CD14-positive monocyte (primary cell): ENCODE measurements at regions not wholly inside any gene's neighbourhood (a gene's known extent, or its start where the extent isn't known, plus 50 kb on each side); places are given as distances from the start of the nearest gene placed in this dataset.
A peak's percentile ranks its signal among the peaks of the same experiment; 100 is the strongest.

Experiments
- DNase-seq, 3 donors: peaks; one replicate each; pipeline ENCODE4 v3.0.0-alpha.2; 2011 to 2022
- H2AFZ ChIP-seq: 2 replicates; pipeline ENCODE4 v1.6.0; 2012; ENCODE audit warnings: mild to moderate bottlenecking, low read depth, low read length, inconsistent platforms; ENCODE audit not compliant: insufficient read depth, poor library complexity, severe bottlenecking
- H3K27ac ChIP-seq, 2 donors: 1 replicate in 1 of 2; 2 replicates in 1 of 2; pipeline ENCODE4 v1.5.1; 2012 to 2013; ENCODE audit warnings: low read length in 2 of 2, control low read depth in 1 of 2, inconsistent platforms in 1 of 2, low read depth in 1 of 2, mild to moderate bottlenecking in 1 of 2
- H3K27me3 ChIP-seq, 2 donors: one replicate each; pipeline versions ENCODE4 v1.6.0 to v1.6.1; 2011 to 2013; ENCODE audit warnings: low read length in 2 of 2; ENCODE audit not compliant: control insufficient read depth in 2 of 2, insufficient read depth in 2 of 2
- H3K36me3 ChIP-seq, 2 donors: replicated peaks in 1 of 2; 1 replicate in 1 of 2; 2 replicates in 1 of 2; pipeline versions ENCODE4 v1.5.1 to v1.6.1; 2012 to 2013; ENCODE audit warnings: low read length in 2 of 2, control low read depth in 1 of 2, inconsistent platforms in 1 of 2, mild to moderate bottlenecking in 1 of 2; ENCODE audit not compliant: insufficient read depth in 2 of 2, control insufficient read depth in 1 of 2
- H3K4me1 ChIP-seq, 2 donors: 1 replicate in 1 of 2; 2 replicates in 1 of 2; pipeline versions ENCODE4 v1.5.1 to v1.6.1; 2012 to 2013; ENCODE audit warnings: low read length in 2 of 2, control low read depth in 1 of 2, inconsistent platforms in 1 of 2, mild to moderate bottlenecking in 1 of 2, moderate library complexity in 1 of 2; ENCODE audit not compliant: insufficient read depth in 2 of 2, control insufficient read depth in 1 of 2
- H3K4me2 ChIP-seq: replicated peaks from 2 replicates; pipeline ENCODE3; 2012; ENCODE audit warnings: low read length, moderate library complexity, mild to moderate bottlenecking; ENCODE audit not compliant: poor library complexity, severe bottlenecking; ENCODE audit errors: extremely low read depth
- H3K4me3 ChIP-seq, 3 experiments: fragments of 200-600 bp in 1 of 3; sonication (generic) in 1 of 3; replicated peaks in 1 of 3; 1 replicate in 2 of 3; 2 replicates in 1 of 3; pipeline ENCODE4 v1.5.1; 2011 to 2013; ENCODE audit warnings: low read length in 3 of 3, mild to moderate bottlenecking in 3 of 3, control low read depth in 2 of 3, low read depth in 2 of 3, inconsistent platforms in 1 of 3, moderate library complexity in 1 of 3
- H3K79me2 ChIP-seq: 2 replicates; pipeline ENCODE4 v1.6.0; 2012; ENCODE audit warnings: mild to moderate bottlenecking, control low read depth, inconsistent platforms, low read length, moderate library complexity; ENCODE audit not compliant: insufficient read depth
- H3K9ac ChIP-seq: 2 replicates; pipeline ENCODE4 v1.6.0; 2017; ENCODE audit warnings: low read length, mild to moderate bottlenecking; ENCODE audit not compliant: insufficient read depth, poor library complexity, severe bottlenecking
- H3K9me3 ChIP-seq, 2 donors: replicated peaks in 1 of 2; 1 replicate in 1 of 2; 2 replicates in 1 of 2; pipeline versions ENCODE4 v1.5.1 to v1.6.1; 2012 to 2013; ENCODE audit warnings: low read length in 2 of 2, control low read depth in 1 of 2; ENCODE audit not compliant: control insufficient read depth in 1 of 2, insufficient read depth in 1 of 2
- H4K20me1 ChIP-seq: 2 replicates; pipeline ENCODE4 v1.6.0; 2012; ENCODE audit warnings: mild to moderate bottlenecking, low read length, control low read depth, moderate library complexity; ENCODE audit not compliant: insufficient read depth
- H3K27ac Mint-ChIP-seq, 7 donors: one replicate each; pipeline ENCODE4 v1.8.0; 2020; ENCODE audit warnings: mild to moderate bottlenecking in 7 of 7, mixed read lengths in 7 of 7, moderate library complexity in 6 of 7, inconsistent platforms in 2 of 7
- H3K27me3 Mint-ChIP-seq, 3 donors: one replicate each; pipeline ENCODE4 v1.8.0; 2021 to 2022; ENCODE audit warnings: low read depth in 3 of 3, mild to moderate bottlenecking in 3 of 3, mixed read lengths in 3 of 3, moderate library complexity in 3 of 3, inconsistent platforms in 1 of 3
- H3K36me3 Mint-ChIP-seq, 2 donors: one replicate each; pipeline ENCODE4 v1.8.0; 2020; ENCODE audit warnings: mixed read lengths in 2 of 2, inconsistent platforms in 1 of 2, mild to moderate bottlenecking in 1 of 2
- H3K4me1 Mint-ChIP-seq: one replicate; pipeline ENCODE4 v1.8.0; 2020; ENCODE audit warnings: mild to moderate bottlenecking, mixed read lengths
- H3K4me3 Mint-ChIP-seq, 2 donors: one replicate each; pipeline ENCODE4 v1.8.0; 2020; ENCODE audit warnings: mild to moderate bottlenecking in 2 of 2, mixed read lengths in 2 of 2, moderate library complexity in 1 of 2
- H3K9me3 Mint-ChIP-seq, 7 donors: one replicate each; pipeline ENCODE4 v1.8.0; 2020 to 2022; ENCODE audit warnings: mixed read lengths in 7 of 7, mild to moderate bottlenecking in 6 of 7, moderate library complexity in 6 of 7, inconsistent platforms in 2 of 7
- WGBS: methylation state at CpG from one replicate; pipeline ENCODE4 v1.1.5; 2013; ENCODE audit warnings: missing lambda C conversion rate; ENCODE audit not compliant: insufficient coverage; 5-methylcytosine and 5-hydroxymethylcytosine counted together
- intact Hi-C, 2 donors: fragments of 100-400 bp; cut with micrococcal nuclease; formaldehyde crosslinking; loops; one replicate each; pipeline versions ENCODE4 v1.15.0 to v1.15.1; 2023
- TF ChIP-seq, protein P1 (sequence below): fragments of 200-600 bp; IDR thresholded peaks from one replicate; pipeline ENCODE4 v1.8.0; 2022; ENCODE audit warnings: antibody characterized with exemption, mild to moderate bottlenecking

DNA sequence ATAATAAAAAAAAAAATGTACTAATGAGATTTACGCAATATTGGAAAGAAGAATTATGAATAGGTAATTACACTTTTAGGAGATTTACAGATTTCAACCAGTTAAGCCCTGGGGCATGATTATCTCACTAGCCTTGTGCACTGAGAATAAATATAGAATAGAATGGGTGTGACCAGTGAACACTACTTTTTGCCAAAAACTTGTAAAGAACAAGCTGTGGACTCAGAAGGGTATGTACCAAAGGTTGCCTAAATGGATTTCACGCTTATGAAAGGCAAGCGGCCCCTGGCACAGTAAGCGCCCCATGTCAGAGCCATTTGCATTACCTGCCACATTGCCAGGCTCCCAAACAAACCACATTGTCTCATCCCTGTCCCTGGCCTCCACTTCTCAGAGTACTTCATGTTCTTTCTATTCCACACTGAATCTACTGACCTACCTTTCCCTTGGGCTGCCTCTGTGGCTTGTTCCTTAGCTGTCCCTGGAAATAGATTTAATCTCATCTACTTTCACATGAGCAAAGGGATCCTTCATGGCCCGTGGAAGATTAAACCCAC, 170.6 kb upstream of the DIO2 start:
- Histone ChIP-seq H3K4me1 (no peaks in the 10 kb centered on the region), H3K9ac (no peak overlapping the region), H3K4me3 (no peak overlapping the region), H3K4me2 (no peak overlapping the region), H3K27ac (no peak overlapping the region), H4K20me1 (no peaks in the 10 kb centered on the region), H2AFZ (no peak overlapping the region), H3K79me2 (no peaks in the 10 kb centered on the region), H3K9me3 (no peaks in the 10 kb centered on the region), H3K27me3 (no peaks in the 10 kb centered on the region), H3K36me3 (no peaks in the 10 kb centered on the region)
- Mint-ChIP-seq H3K36me3 (no peaks in the 10 kb centered on the region), H3K27ac (peak overlapping the region in 1 of 7 donors; percentile 64), H3K9me3 (peaks cover 0 to 10% (median 4%) of the 10 kb centered on the region in 7 donors), H3K4me1 (no peaks in the 10 kb centered on the region), H3K27me3 (peaks cover 0 to 2% (median 1%) of the 10 kb centered on the region in 3 donors), H3K4me3 (no peak overlapping the region)
- intact Hi-C loops, result no loop called here
- TF ChIP-seq, protein P1, sequence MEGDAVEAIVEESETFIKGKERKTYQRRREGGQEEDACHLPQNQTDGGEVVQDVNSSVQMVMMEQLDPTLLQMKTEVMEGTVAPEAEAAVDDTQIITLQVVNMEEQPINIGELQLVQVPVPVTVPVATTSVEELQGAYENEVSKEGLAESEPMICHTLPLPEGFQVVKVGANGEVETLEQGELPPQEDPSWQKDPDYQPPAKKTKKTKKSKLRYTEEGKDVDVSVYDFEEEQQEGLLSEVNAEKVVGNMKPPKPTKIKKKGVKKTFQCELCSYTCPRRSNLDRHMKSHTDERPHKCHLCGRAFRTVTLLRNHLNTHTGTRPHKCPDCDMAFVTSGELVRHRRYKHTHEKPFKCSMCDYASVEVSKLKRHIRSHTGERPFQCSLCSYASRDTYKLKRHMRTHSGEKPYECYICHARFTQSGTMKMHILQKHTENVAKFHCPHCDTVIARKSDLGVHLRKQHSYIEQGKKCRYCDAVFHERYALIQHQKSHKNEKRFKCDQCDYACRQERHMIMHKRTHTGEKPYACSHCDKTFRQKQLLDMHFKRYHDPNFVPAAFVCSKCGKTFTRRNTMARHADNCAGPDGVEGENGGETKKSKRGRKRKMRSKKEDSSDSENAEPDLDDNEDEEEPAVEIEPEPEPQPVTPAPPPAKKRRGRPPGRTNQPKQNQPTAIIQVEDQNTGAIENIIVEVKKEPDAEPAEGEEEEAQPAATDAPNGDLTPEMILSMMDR, result no peak
- no peak for DNase-seq
- WGBS, result 100% methylated on average over 3 of the region's 5 CpGs

DNA sequence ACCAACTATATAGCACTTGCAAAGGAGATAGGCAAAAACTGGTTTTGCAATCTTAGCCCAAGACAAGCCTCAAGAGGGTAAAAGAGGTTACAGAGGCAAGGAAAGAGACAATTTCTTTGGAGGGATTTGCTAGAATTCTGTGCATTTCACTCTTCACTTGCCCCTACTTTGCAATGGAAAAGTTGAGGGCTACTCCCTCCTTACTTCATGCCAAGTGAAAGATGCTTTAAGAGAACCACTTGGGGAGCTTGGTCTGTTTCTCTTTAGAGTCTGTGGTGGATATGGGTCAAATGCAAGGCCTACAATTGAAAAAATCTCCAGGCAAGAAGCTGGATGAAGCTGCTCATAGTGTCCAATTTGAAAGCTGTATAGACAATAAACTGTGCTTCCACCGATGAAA, 167.7 kb upstream of the DIO2 start:
- Histone ChIP-seq H3K4me3 (no peak overlapping the region), H3K9ac (no peak overlapping the region), H3K36me3 (no peaks in the 10 kb centered on the region), H3K4me1 (no peaks in the 10 kb centered on the region), H4K20me1 (no peaks in the 10 kb centered on the region), H3K9me3 (peaks cover 0 to 3% of the 10 kb centered on the region in 2 donors), H3K27me3 (no peaks in the 10 kb centered on the region), H3K4me2 (no peak overlapping the region), H3K79me2 (no peaks in the 10 kb centered on the region), H3K27ac (no peak overlapping the region), H2AFZ (no peak overlapping the region)
- no CpG with 5 or more reads among the region's 1 CpG for WGBS
- intact Hi-C loops, result no loop called here
- H3K9me3 Mint-ChIP-seq, result peaks cover 0 to 16% (median 3%) of the 10 kb centered on the region in 7 donors
- TF ChIP-seq, protein P1, result no peak
- H3K4me1 Mint-ChIP-seq, result no peaks in the 10 kb centered on the region
- H3K27me3 Mint-ChIP-seq, result peaks cover 0 to 2% (median 1%) of the 10 kb centered on the region in 3 donors
- no peaks in the 10 kb centered on the region for H3K36me3 Mint-ChIP-seq
- no peak overlapping the region for H3K4me3 Mint-ChIP-seq
- no peak overlapping the region for H3K27ac Mint-ChIP-seq
- no peak for DNase-seq
